Neuron (in vitro differentiated cells): ENCODE measurements at regions not wholly inside any gene's neighbourhood (a gene's known extent, or its start where the extent isn't known, plus 50 kb on each side); places are given as distances from the start of the nearest gene placed in this dataset.

ENCODE experiments used
- H2AFZ ChIP-seq: one replicate; pipeline ENCODE4 v1.6.1; 2013; ENCODE audit warnings: low read depth, mild to moderate bottlenecking, inconsistent platforms, low read length, moderate library complexity
- H3K27me3 ChIP-seq: one replicate; pipeline ENCODE4 v1.6.1; 2013; ENCODE audit warnings: low read length; ENCODE audit not compliant: insufficient read depth
- H3K36me3 ChIP-seq: one replicate; pipeline ENCODE4 v1.6.1; 2013; ENCODE audit warnings: low read length; ENCODE audit not compliant: insufficient read depth
- H3K4me1 ChIP-seq: one replicate; pipeline ENCODE4 v1.6.1; 2013; ENCODE audit warnings: low read length; ENCODE audit not compliant: insufficient read depth
- H3K4me3 ChIP-seq: 2 replicates; pipeline ENCODE4 v1.5.1; 2013; ENCODE audit warnings: mild to moderate bottlenecking, low read length, moderate library complexity
- H3K9me3 ChIP-seq: one replicate; pipeline ENCODE4 v1.6.1; 2013; ENCODE audit warnings: low read length

DNA sequence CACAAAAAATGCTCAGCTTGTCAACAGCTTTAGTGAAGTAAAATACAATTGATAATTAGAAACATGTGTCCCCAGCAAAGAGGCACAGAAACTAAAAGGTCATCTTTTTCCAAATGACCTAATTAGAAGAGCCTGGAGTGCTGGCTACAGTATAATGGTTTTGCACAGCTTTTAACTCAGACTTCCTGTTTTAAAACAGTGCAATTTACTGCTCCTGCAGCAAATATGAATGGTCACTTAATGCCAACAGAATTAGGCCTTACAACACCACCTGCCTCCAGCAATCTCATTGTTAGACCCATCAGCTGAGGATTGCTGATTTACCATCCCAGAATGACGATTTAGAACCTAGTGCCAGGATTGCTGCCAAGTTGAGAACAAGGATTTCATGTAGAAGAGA is 239.3 kb downstream of the CETN3 start:
- H3K4me3 ChIP-seq = no peak overlapping the region
- H3K27me3 ChIP-seq = no peaks in the 10 kb centered on the region
- no peak overlapping the region for H2AFZ ChIP-seq
- peaks cover 2% of the 10 kb centered on the region for H3K4me1 ChIP-seq
- no peaks in the 10 kb centered on the region for H3K9me3 ChIP-seq
- H3K36me3 ChIP-seq = no peaks in the 10 kb centered on the region

DNA sequence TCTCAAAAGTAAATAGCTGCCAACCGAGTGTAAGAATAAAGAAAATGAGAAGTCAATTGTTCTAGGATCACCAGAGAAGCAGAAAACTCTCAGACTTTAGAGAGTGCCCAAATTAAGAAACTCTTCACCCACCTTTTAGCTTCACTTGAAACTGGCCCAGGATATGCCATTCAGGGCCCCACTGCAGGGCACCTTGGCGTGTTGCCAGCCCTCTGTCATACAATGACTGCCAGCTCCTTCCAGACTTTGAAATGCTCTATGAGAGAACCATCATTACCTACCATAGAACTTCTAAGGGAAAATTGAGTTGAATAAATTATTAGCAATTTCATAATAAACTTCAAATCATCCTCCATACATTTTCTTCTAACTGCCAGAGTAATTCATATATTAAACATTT is 240.5 kb downstream of the CETN3 start:
- H3K36me3 ChIP-seq = no peaks in the 10 kb centered on the region

DNA sequence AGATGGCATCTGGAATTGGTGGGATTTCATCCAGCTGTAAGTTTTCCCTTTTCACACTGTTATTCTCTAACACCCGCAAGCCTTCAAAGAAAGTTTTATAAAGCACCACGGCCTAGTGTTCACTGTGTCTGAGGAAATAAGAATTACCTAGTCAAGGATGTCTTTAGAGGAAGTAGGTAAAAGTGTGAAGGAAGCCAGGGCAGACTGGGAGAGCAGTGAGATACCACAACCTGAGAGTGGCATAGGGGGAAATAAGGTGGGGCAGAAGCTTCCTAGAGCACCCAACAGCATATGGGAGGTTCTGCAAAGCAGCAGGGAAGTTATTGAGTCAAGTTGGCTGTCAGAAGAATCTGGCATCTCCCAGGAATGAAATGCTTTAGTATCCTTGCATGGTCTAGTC is 241.2 kb downstream of the CETN3 start:
- H3K9me3 ChIP-seq = no peaks in the 10 kb centered on the region
- no peaks in the 10 kb centered on the region for H3K36me3 ChIP-seq
- peaks cover 2% of the 10 kb centered on the region for H3K4me1 ChIP-seq
- no peak overlapping the region for H2AFZ ChIP-seq
- H3K4me3 ChIP-seq = no peak overlapping the region
- H3K27me3 ChIP-seq = no peaks in the 10 kb centered on the region

More for the DNA sequence above, 240.5 kb downstream of the CETN3 start:
- no peaks in the 10 kb centered on the region for H3K27me3 ChIP-seq
- no peak overlapping the region for H2AFZ ChIP-seq
- H3K9me3 ChIP-seq = no peaks in the 10 kb centered on the region
- H3K4me3 ChIP-seq = no peak overlapping the region
- H3K4me1 ChIP-seq = peaks cover 2% of the 10 kb centered on the region

DNA sequence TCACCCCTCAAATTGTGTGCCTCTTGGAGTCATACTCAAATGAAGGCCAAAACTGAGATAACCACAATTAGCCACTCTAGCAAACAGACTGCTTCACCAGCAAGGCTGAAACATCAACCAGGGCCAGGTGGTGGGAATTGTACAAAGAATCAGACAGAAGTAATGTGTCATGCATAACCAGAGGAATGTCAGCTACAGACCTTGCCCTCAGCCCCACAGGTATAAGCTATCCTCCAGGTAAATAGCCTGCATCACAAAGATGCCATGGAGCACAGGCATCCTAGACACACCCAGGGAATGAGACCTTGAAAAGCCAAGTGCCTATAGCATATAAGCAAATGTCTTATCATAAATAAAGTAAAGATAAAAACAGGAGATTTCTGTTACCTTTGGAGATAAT is 242.7 kb downstream of the CETN3 start:
- no peaks in the 10 kb centered on the region for H3K27me3 ChIP-seq
- H3K36me3 ChIP-seq = no peaks in the 10 kb centered on the region
- H3K4me1 ChIP-seq = peaks cover 2% of the 10 kb centered on the region
- H3K9me3 ChIP-seq = no peaks in the 10 kb centered on the region
- H3K4me3 ChIP-seq = no peak overlapping the region
- H2AFZ ChIP-seq = no peak overlapping the region

DNA sequence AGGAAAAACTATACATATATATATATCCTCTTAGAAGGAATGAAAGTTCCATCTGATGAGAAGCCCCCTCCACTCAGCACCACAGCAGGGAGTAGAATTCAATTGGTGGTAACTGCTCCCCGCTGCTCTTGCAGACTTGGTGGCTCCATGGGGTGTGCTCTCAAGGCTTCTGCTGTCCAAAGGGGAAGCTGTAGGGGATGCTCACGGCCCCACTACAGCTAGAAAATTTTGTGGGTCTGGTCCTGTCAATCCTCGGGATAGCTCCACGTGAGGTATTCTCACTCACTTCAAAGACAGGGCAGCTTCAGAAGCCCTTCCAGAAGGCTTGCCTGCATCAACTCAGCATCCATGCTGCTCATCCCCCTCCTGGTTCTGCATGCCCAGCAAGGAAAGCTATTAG is 247.2 kb downstream of the CETN3 start:
- Histone ChIP-seq H3K4me1 (no peaks in the 10 kb centered on the region), H2AFZ (no peak overlapping the region), H3K27me3 (no peaks in the 10 kb centered on the region), H3K36me3 (no peaks in the 10 kb centered on the region), H3K4me3 (no peak overlapping the region), H3K9me3 (no peaks in the 10 kb centered on the region)

DNA sequence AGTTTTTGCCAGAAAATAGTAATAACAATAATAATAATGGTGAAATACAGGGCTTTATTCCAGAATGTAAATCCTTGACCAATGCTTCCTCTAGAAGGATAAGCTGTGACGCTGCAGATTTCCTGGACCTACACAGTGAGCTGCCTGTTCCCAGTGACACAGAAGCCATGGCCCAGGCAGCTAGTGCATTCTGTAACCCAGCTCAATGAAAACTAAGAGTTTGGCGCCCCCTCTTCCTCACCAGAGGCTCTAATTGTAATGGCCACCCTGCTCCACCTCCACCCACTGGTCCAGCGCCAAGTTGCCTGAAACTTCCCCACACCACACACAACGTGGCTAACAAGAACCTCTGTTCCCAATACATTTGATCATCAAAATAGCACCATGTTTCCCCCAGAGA is 248.1 kb downstream of the CETN3 start:
- no peaks in the 10 kb centered on the region for H3K36me3 ChIP-seq
- no peaks in the 10 kb centered on the region for H3K4me1 ChIP-seq
- no peak overlapping the region for H2AFZ ChIP-seq
- H3K4me3 ChIP-seq = no peak overlapping the region
- H3K9me3 ChIP-seq = no peaks in the 10 kb centered on the region
- no peaks in the 10 kb centered on the region for H3K27me3 ChIP-seq

DNA sequence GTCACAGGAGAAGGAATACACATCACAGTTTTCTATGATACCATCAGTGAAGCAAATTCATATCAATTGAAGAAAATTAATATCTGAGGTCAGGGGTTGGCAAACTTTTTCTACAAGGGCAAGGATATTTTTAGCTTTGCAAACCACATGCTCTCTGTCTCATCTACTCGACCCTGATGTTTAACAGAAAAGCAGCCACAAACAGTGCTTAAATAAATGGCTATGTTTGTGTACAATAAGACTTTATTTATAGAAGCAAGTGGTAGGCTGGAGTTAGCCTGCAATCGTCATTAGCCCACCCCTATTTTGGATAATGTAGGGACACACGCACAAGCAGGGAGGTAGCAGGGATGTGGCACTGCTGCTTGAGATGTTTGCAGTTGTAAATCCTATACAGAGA is 251.4 kb downstream of the CETN3 start:
- Histone ChIP-seq H3K9me3 (no peaks in the 10 kb centered on the region), H3K36me3 (no peaks in the 10 kb centered on the region), H3K4me3 (no peak overlapping the region), H3K4me1 (peaks cover 5% of the 10 kb centered on the region), H3K27me3 (no peaks in the 10 kb centered on the region), H2AFZ (no peak overlapping the region)

DNA sequence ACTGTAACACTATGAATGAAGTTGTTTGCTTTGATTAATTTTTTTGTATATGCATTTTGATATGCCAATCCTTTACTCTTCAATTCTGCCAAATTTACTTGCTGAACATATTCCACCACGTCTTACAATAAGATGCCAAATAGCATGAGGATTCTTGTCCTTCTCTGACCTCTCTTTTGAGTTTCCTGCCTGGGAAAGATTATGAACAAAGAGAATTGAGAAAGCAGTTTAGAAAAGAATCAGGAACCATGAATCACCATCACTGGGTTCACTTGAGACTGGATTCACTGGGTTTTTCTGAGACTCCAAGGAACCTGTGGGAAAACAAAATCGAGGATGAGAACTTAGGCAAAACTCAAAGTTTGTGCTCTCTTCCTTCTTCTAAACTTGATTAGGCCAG is 256.5 kb downstream of the CETN3 start:
- Histone ChIP-seq H3K4me3 (no peak overlapping the region), H3K4me1 (peaks cover 7% of the 10 kb centered on the region), H2AFZ (no peak overlapping the region), H3K36me3 (no peaks in the 10 kb centered on the region), H3K9me3 (no peaks in the 10 kb centered on the region), H3K27me3 (no peaks in the 10 kb centered on the region)

DNA sequence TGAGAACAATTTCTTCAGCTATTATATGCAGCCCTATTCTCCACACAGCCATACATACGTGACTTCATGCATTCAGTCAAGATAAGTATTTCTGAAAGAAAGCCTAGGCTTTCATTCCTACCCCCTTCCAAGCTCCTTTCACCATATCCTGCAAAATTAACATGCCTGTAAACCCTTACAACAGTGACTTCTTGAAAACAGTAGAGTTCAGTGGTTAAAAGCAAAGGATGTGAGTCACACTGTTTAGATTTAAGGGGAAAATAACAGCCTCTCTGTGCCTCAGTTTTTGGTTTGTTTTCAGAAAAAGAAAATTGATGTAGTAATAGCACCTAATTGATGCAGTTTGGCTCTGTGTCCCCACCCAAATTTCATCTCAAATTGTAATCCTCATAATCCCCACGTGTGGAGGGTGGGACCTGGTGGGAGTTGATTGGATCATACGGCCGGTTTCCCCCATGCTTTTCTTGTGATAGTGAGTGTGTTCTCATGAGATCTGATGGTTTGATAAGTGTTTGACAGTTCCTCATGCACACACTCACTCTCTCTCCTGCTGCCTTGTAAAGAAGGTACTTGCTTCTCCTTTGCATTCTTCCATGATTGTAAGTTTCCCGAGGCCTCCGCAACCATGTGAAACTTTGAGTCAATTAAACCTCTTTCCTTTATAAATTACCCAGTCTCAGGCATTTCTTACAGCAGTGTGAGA is 264.8 kb downstream of the CETN3 start:
- Histone ChIP-seq H3K4me1 (no peaks in the 10 kb centered on the region), H2AFZ (no peak overlapping the region), H3K9me3 (no peaks in the 10 kb centered on the region), H3K4me3 (no peak overlapping the region), H3K27me3 (no peaks in the 10 kb centered on the region), H3K36me3 (no peaks in the 10 kb centered on the region)

DNA sequence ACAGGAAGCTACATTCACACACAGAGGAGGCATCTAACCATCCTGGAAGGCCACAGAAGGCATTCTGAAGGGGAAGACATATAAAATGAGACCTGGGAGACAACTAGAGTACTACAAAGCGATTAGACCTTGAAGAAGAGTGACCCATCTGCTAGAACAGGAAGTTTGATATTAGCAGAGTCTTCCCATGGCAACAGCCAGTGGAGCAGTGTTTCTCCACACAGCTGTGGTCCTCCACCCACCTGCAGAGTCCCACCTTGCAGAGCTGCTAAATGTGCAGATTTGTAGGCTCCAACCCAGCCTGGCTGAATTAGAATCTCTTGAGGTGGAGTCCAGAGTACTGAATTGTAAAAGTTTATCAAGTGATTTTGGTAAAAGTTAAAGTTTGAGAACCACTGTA is 267.0 kb downstream of the CETN3 start:
- H3K36me3 ChIP-seq = no peaks in the 10 kb centered on the region
- H2AFZ ChIP-seq = no peak overlapping the region
- no peak overlapping the region for H3K4me3 ChIP-seq
- H3K9me3 ChIP-seq = no peaks in the 10 kb centered on the region
- H3K4me1 ChIP-seq = no peaks in the 10 kb centered on the region
- no peaks in the 10 kb centered on the region for H3K27me3 ChIP-seq

DNA sequence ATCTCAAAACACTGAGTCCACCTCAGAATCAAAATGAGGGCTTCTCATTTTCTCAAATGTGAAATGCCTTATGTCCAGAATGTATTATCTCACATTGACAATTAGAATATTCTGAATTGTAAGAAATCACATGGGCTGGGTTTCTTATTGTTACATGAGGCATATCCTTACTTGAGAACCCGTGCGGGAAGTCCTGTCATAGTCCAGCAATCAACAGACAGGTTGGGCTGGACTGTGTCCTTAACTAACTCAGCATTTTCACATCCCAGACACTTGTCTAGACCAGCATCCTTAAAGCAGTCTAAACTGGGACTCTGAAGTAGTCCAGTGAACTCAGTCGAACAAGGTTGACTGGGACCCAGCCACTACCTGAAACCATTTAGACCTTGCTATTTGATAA is 267.6 kb downstream of the CETN3 start:
- Histone ChIP-seq H3K27me3 (no peaks in the 10 kb centered on the region), H2AFZ (no peak overlapping the region), H3K36me3 (no peaks in the 10 kb centered on the region), H3K4me1 (no peaks in the 10 kb centered on the region), H3K4me3 (no peak overlapping the region), H3K9me3 (no peaks in the 10 kb centered on the region)

DNA sequence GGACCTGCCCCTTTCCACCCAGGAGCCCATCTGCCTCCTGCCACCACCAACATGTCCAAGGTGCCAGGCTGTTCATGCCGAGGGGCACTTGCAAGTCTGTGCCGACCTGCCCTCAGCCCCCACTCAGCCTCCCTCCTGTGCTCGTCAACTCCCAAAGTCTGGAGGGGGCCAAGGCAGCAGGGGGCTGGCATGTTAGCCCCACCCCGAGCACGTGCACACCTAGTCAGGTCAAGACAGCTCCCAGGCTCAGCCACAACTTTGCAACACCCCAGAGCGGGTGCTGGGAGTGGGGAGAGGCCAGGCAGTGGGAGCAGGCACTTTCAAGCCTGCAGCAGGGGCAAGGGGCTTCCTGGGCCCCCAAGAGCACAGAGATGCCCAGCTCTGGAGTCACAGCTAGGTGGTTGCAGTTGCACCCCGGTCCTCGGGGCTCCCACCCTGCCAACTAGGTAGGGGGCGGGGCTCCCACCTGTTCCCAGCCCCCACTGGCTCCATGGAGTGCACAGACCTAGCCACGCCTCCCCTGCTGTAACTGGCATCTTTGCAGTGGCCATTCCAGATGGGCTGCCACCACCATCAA is 272.5 kb downstream of the CETN3 start:
- H3K36me3 ChIP-seq = no peaks in the 10 kb centered on the region
- no peaks in the 10 kb centered on the region for H3K9me3 ChIP-seq
- H2AFZ ChIP-seq = no peak overlapping the region
- no peak overlapping the region for H3K4me3 ChIP-seq
- H3K27me3 ChIP-seq = no peaks in the 10 kb centered on the region
- H3K4me1 ChIP-seq = no peaks in the 10 kb centered on the region

DNA sequence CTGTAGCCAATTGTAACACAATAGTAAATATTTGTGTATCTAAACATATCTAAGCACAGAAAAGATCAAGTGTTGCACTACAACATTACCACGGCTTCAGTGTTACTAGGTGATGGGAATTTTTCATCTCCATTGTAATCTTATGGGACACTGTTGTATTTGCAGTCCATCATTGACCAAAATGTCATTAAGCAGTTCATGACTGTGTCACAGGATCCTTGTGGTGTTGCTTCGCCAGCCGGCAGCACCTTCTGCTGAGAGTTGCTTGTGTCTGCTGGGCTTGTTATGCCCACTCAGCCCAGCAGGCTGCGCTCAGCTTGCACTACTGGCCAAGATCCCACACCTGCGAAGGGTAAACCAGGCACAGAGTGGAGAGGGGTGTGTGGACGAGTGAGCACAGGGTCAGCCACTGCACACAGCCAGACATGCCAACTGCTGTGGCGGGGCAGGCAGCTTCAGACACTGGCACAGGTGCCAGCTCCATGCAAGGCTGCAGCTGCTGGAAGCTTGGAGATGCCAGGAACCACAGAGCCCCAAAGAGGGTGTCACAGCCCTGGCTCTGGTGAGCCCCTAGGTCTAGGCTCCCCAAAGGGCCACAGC is 273.7 kb downstream of the CETN3 start:
- Histone ChIP-seq H3K27me3 (no peaks in the 10 kb centered on the region), H2AFZ (no peak overlapping the region), H3K36me3 (no peaks in the 10 kb centered on the region), H3K4me3 (no peak overlapping the region), H3K9me3 (no peaks in the 10 kb centered on the region), H3K4me1 (peaks cover 11% of the 10 kb centered on the region)
